Left cardiac atrium (tissue), 4 donors: ENCODE measurements at regions not wholly inside any gene's neighbourhood (a gene's known extent, or its start where the extent isn't known, plus 50 kb on each side); places are given as distances from the start of the nearest gene placed in this dataset.
A peak's percentile ranks its signal among the peaks of the same experiment; 100 is the strongest.
"Not testable (repeated sequence)": the region's sequence is repeated elsewhere in the genome, so short reads cannot be mapped to it uniquely, and the experiment has no call there.

Source experiments
- ATAC-seq, 2 donors: fragments of 200-7000 bp; cut with Tn5 transposase; one replicate each; pipeline ENCODE4 v1.9.1; 2020; ENCODE audit warnings: mild to moderate bottlenecking in 2 of 2, moderate library complexity in 2 of 2
- DNase-seq: peaks from one replicate; pipeline ENCODE4 v3.0.0-alpha.2; 2020
- intact Hi-C, 2 donors: fragments of 100-400 bp; cut with DNase I; formaldehyde crosslinking; loops; one replicate each; pipeline versions ENCODE4 v1.14.1 to v1.15.1; 2022 to 2023
- donor health status: DM: no; HTN: yes; CAD: no.
- donor health status: DM: no; HTN: yes; CAD: no; lungs with severe emphysema.
- donor health status: DM: yes; HTN: yes; CAD: no.
- donor health status: Dilated cardiomyopathy.

- no peak for ATAC-seq
- no peak for DNase-seq
- intact Hi-C loops = no loop called here
Measured at GRCh38 chr16:75780669-75781068, 54.4 kb upstream of the CPHXL start.

GRCh38 chr16:75781683-75782343 is 55.5 kb upstream of the CPHXL start:
- intact Hi-C loops = no loop called here
- DNase-seq = no peak
- ATAC-seq = no peak

DNA sequence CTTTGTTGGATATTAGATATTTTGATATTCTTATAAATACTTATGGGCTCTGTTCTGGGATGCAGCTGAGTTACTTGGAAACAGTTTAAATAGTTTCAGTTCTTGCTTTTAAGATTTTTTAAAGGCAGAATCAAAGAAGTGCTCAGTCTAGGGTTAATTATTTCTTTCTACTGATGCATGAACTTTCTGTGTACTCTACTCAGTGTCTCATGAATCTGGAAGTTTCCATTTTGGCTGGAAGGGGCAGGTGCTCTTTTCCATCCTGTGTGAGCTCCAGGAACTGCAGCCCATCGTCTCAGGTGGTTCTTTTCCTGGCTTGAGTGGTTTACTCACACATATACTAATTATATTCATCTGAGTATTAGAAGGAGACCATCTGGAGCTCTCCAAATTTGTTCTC is 61.1 kb upstream of the CPHXL start:
- DNase-seq (no peak), ATAC-seq (no peak)
- intact Hi-C loops = loop anchor here in 1 of 2 donors (5.0 kb wide), 1 partner anchor 1385 kb away; no protein-coding TSS in a partner anchor

GRCh38 chr16:75789237-75789636 is 62.9 kb upstream of the CPHXL start:
- ATAC-seq (no peak), DNase-seq (no peak)
- intact Hi-C loops = loop anchor here (2.0 to 5.0 kb wide), 2 partner anchors 1382 to 1383 kb away; no protein-coding TSS in a partner anchor

- intact Hi-C loops = loop anchor here in 1 of 2 donors (10.0 kb wide), 2 partner anchors 862 to 1252 kb away; no protein-coding TSS in a partner anchor
Measured at GRCh38 chr16:75792771-75793492, 66.6 kb upstream of the CPHXL start.

DNA sequence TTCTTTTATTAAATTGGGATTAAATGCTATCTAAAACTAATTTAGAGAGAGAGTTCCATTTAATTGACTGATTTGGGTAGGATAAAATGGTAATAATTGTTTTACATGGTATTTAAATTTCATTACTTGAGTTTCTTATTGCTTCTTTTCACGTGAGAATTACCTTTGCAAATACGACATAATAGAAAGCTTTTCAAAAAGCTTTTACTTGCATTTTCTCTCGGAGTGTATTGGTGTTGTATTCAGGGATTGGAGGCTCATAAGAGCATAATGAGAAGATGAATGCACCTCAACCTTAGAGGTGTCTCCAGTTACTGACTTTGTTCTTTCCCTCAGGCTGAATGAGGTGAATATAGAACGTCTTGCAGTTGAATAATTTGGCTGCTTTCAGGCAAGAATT is 67.4 kb upstream of the CPHXL start:
- ATAC-seq (no peak), DNase-seq (no peak)
- intact Hi-C loops = loop anchor here in 1 of 2 donors (10.0 kb wide), 2 partner anchors 861 to 1251 kb away; no protein-coding TSS in a partner anchor

More at GRCh38 chr16:75792771-75793492, 66.6 kb upstream of the CPHXL start:
- DNase-seq (no peak), ATAC-seq (no peak)

DNA sequence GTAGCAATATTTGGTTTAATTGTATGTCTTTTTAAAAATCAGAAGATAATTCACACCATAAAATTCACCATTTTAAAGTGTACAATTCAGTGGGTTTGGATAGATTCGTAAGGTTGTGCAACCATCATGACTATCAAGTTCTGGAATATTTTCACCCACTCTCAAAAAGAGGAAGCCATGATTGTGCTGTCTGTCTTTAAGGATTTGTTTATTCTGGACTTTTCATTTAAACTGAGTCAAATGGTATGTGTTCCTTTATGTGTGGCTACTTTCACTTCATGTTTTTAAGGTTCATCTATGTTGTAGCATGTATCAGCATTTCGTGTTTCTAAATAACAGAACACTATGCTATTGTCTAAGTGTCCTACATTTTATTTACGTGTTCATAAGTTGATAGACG is 68.1 kb upstream of the CPHXL start:
- ATAC-seq = no peak
- intact Hi-C loops = loop anchor here in 1 of 2 donors (10.0 kb wide), 2 partner anchors 860 to 1250 kb away; no protein-coding TSS in a partner anchor
- DNase-seq = no peak

DNA sequence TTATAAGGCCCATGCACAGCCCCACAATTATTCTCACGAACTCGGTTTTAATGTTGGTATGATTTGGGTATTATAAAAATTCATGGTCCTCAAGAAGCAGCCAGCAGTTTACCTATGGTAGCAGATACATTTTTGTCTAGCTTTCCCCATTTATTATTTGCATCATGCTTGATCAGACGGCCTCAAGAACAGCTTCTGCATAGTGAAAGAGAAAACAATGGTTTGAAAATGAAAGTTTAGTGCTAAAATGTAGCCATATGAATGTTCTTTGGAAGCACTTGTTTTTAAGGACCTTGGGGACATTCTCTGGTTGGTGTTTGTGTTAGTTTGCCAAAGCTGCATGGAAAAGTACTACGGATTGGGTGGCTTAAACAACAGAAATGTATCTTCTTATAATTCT is 72.4 kb upstream of the CPHXL start:
- DNase-seq = no peak
- intact Hi-C loops = loop anchor here in 1 of 2 donors (10.0 kb wide), 2 partner anchors 856 to 1246 kb away; no protein-coding TSS in a partner anchor
- ATAC-seq = no peak

GRCh38 chr16:75801307-75801706 is 75.0 kb upstream of the CPHXL start:
- DNase-seq (no peak), ATAC-seq (no peak)
- intact Hi-C loops = no loop called here

- DNase-seq (no peak), ATAC-seq (no peak)
- intact Hi-C loops = no loop called here
Measured at GRCh38 chr16:75803753-75804152, 77.5 kb upstream of the CPHXL start.

DNA sequence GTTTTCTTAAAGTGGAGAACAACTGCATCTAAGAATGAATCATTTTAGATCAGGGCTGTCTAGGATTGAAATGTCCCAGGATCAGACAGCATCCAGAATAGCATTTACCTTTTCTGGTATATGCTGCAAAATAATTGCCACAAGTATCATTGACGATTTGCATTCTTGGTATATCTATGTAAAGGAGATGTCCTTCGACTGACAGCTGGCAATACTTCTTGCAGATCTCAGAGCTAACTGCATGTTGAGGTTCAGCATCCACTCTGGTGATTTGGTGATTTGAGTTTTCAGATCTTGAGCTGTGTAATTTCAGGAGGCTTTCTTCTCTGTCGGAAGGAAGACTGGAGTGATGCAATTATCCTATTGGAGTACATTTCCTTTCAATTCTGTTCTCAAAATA is 78.1 kb upstream of the CPHXL start:
- intact Hi-C loops = no loop called here
- no peak for ATAC-seq

GRCh38 chr16:75805946-75806345 is 79.7 kb upstream of the CPHXL start:
- intact Hi-C loops = no loop called here
- ATAC-seq (no peak), DNase-seq (no peak)

More for the DNA sequence above, 78.1 kb upstream of the CPHXL start:
- no peak for DNase-seq

- ATAC-seq = no peak
- intact Hi-C loops = no loop called here
- no peak for DNase-seq
Measured at GRCh38 chr16:75806487-75806886, 80.2 kb upstream of the CPHXL start.

GRCh38 chr16:75810342-75810741 is 84.1 kb upstream of the CPHXL start:
- ATAC-seq (peak in 1 of 2 donors; percentile 82), DNase-seq (no peak)
- intact Hi-C loops = no loop called here

DNA sequence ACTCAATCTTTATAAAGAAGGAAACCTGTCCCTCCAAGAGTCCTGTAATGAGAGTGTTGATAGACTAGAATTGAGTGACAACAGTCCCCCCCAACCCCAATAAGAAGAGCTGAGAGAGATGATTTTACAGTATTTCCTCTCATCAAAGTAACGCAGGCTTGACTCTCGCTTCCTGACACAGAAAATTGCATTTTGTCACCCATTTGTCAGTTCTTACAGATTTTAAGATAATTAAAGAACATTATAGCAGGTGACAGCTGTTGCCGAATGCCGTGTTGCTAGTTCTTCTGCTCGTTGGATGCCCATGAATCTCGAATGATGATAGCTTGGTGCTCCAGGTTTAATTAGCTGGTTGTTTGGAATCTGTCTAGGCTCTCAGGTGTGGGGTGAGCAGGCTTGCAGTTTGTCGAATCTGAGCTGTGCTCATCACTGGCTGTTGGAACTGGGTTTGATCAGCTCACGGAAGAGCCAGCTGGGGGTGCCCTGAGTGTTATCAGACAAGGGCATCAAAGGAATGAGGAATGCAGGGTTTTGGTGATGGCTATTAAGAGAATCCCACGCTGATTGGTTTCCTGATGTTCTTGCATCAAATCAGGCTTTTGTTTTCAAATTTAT is 84.8 kb upstream of the CPHXL start:
- no peak for DNase-seq
- intact Hi-C loops = no loop called here
- ATAC-seq = no peak

DNA sequence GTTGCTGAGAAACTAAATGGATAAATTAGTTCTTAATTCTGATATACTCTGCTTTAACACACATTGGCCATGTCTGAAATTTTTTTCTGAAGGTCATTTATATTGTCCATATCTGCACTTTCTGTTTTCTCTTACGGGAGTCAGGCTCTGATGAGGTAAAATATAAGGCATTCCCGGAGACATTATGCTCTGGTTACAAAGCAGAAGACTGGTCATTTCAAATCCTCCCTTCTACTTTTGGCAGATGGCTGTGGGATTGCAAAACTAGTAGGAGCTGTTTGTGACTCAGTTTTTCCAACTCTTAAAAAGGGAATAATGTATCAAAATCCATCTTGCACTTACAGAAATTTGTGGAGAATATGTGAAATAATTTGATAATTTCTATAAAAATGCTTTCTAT is 92.2 kb upstream of the CPHXL start:
- ATAC-seq (peak in 1 of 2 donors; percentile 70), DNase-seq (no peak)
- intact Hi-C loops = no loop called here

DNA sequence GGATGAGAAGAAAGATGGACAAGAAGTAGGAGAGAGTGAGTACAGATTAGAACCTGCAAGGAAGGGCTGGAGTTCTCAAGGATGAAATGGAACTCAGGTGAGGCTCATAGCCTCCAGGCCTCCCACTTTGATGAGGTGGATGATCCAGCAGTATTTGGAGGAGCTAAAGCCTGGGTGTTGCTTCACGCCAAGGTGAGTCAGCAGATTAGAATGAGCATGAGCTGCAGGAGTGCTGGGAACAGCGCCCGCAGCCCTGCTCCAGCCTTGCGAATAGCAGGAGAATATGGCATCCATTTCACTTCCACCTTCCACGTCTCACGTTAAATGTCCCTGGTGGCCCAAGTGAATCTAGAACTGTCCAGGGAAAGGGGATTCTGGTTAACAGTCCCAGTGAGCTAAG is 94.4 kb upstream of the CPHXL start:
- intact Hi-C loops = no loop called here
- DNase-seq (no peak), ATAC-seq (no peak)

DNA sequence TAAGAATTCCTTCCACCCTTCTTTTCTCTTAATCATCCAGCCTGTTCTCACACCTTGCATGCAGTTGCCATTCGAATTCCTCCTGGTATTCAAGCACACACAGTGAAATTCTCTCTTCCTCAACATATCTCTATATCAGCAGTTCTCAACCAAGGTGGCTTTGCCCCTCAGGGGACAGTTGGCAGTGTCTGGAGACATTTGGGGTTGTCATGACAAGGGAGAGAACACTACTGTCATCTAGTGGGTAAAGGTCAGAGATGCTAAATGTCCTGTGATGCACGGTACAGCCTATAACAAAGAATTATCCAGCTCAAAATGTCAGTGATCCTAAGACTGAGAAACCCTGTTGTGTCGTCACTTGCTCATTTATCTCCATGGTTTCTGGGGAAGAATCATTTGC is 94.8 kb upstream of the CPHXL start:
- no peak for ATAC-seq
- intact Hi-C loops = no loop called here
- DNase-seq = no peak

DNA sequence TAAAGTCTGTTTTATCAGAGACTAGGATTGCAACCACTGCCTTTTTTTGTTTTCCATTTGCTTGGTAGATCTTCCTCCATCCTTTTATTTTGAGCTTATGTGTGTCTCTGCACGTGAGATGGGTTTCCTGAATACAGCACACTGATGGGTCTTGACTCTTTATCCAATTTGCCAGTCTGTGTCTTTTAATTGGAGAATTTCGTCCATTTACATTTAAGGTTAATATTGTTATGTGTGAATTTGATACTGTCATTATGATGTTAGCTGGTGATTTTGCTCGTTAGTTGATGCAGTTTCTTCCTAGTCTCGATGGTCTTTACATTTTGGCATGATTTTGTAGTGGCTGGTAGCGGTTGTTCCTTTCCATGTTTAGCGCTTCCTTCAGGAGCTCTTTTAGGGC is 99.5 kb upstream of the CPHXL start:
- DNase-seq, intact Hi-C loops, ATAC-seq: not testable (repeated sequence)
